GM04503 (cell line): ENCODE measurements at regions not wholly inside any gene's neighbourhood (a gene's known extent, or its start where the extent isn't known, plus 50 kb on each side); places are given as distances from the start of the nearest gene placed in this dataset.
A peak's percentile ranks its signal among the peaks of the same experiment; 100 is the strongest.
"Not testable (repeated sequence)": the region's sequence is repeated elsewhere in the genome, so short reads cannot be mapped to it uniquely, and the experiment has no call there.

ENCODE experiments used
- DNase-seq: peaks from one replicate; pipeline ENCODE4 v3.0.0-alpha.2; 2012; ENCODE audit warnings: low read depth

DNA sequence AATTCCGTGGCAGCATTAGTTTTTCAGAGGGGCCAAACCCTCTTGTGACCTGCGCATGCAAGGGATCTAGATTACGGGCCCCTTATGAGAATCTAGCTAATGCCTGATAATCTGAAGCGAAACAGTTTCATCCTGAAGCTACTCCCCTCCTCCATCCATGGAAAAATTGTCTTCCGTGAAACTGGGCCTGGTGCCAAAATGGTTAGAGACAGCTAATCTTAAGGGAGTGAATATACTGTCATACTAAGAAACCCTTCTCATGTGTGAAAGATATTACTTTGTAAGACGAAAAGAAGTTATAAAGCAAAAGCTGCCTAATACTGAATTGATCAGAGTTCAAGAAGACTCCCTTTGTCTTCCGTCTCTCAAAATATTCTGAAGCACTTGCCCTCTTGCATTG is 166.3 kb downstream of the DUSP10 start:
- no peak for DNase-seq

DNA sequence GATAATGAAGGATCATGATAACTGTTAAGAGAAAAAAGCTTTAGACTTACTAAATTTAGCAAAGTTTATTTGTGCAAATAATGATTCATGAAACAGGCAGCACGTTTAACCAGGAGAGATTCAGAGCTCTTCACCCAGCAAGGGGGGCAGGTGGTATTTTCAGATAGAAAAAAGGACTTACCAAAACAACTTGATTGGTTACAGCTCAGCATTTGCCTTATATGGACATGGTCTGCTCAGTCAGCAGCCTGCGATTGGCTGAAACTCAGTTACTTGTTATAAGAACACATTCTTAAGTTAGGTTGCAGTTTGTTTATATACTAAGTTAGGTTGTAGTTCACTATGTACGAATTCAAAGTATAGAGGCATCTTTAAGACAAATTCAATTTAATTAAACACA is 165.6 kb downstream of the DUSP10 start:
- DNase-seq = no peak

DNA sequence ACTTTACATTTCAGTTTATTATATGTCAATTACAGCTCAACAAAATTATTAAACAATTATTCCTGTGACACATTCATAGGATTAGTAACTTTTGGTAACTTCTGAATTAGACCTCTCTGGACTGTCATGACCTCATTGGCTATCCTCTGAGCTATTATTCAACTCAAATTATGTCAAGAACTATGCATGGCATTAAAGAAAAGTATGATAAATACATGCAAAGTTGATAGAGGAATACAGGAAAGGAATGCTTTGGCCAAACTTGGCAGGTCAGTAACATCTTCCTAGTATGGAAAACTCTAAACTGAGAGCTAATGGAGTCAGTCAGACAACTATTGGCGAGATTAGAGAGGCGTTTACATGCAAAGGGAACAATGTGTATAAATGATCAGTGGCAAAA is 158.4 kb downstream of the DUSP10 start:
- DNase-seq = no peak

DNA sequence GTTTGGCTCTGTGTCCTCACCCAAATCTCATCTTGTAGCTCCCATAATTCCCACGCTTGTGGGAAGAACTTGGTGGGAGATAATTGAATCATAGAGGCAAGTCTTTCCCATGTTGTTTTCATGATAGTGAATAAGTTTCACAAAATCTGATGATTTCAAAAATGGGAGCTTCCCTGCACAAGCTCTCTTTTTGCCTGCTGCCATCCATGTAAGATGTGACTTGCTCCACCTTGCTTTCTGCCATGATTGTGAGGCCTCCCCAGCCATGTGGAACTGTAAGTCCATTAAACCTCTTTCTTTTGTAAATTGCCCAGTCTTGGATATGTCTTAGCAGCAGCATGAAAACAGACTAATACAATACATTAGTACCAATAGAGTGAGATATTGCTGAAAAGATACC is 154.9 kb downstream of the DUSP10 start:
- DNase-seq = not testable (repeated sequence)

DNA sequence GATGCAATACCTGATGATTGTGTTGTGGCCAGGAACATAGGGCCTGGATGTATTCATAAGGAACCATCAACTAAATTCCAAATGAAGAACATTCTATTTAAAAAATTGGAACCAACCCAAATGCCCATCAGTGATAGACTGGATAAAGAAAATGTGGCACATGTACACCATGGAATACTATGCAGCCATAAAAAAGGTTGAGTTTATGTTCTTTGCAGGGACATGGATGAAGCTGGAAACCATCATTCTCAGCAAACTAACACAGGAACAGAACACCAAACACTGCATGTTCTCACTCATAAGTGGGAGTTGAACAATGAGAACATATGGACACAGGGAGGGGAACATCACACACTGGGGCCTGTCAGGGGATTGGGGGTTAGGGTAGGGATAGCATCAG is 150.6 kb downstream of the DUSP10 start:
- DNase-seq = not testable (repeated sequence)

DNA sequence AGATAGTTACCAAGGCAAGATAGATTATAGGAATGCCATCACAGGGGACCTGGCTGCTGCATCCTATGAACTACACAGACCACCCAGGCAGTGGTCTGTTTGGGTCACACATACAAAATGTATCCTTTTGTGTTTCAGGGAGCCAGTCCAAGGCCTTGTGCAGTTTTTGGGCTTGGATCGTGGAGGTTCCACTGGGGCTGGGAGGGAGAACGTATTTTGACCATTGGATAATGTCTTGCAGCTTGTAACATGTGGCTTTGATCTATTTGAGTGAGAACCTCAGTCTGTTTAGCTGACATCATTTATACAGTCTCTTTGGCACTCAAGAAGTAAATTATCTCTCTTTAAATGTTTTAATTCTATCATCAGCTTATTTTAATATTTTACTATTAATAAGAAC is 147.3 kb downstream of the DUSP10 start:
- DNase-seq = no peak

DNA sequence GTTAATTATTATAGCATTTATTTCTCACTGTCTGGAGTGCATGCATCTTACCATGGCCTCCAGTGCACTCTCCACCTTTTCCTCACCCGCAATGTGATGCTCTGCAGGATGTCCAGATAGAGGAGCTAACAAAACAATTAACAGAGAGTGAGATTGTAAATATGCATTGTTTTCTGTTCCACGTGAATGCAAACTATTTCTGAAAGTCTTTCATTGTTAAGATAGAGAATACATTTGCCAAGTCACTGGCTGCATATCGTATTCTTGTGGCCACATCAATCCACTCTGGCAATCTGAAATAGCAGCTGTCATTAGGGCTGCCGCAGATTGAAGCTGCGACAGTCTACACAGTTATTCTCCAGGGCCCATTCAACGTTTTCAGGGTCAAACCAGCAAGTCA is 143.8 kb downstream of the DUSP10 start:
- DNase-seq = no peak

DNA sequence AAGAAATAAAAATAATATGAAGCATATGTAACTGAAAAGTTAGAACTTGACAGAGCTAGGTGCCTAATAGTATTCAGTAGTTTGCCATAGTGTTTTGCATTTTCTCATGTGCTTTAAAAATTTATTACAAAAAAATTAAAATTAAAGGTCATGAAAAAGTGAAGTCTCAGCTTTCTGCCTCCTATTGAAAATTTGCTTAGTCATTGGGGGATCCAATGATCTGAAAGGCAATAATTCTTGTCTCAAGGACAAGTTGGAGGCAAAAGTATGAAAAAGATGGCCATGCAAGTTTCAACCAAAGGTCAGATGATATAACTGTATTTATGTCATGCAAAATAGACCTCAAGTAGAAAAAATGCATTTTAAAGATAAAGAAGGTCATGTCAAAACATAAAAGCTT is 140.7 kb downstream of the DUSP10 start:
- DNase-seq = no peak

DNA sequence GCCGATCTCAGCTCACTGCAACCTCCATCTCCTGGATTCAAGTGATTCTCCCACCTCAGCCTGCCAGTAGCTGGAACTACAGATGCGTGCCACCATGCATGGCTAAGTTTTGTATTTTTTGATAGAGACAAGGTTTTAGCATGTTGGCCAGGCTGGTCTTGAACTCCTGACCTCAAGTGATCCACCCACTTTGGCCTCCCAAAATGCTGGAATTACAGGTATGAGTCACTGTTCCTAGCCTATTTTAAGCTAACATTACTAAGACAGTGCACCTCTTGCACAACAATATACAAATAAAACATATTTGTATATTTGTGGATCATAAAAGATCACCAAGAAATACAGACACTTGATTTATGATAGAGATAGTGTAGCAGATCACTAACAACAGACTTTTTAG is 139.1 kb downstream of the DUSP10 start:
- no peak for DNase-seq

DNA sequence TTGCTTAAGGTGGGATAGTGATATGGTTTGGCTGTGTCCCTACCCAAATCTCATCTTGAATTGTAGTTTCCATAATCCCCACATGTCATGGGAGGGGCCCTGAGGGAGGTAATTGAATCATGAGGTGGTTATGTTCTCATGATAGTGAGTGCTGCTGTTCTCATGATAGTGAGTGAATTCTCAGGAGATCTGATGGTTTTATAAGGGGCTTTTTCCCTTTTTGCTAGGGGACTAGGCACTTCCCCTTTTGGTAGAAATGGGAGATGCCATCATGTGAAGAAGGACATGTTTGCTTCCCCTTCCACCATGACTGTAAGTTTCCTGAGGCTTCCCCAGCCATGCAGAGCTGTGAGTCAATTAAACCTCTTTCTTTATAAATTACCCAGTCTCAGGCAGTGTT is 137.5 kb downstream of the DUSP10 start:
- DNase-seq = not testable (repeated sequence)

DNA sequence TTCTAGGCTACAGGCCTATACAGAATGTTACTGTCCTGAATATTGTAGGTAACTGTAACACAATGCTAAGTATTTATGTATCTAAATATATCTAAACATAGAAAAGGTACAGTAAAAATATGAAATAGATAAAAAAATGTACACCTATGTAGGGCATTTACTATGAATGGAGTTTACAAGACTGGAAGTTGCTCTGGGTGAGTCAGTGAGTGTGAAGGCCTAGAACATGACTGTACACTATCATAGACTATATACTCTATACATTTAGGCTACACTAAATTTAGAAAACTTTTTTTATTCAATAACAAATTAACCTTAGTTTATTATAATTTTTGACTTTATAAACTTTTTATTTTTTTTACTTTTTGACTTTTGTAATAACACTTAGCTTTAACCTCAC is 136.9 kb downstream of the DUSP10 start:
- DNase-seq = no peak

DNA sequence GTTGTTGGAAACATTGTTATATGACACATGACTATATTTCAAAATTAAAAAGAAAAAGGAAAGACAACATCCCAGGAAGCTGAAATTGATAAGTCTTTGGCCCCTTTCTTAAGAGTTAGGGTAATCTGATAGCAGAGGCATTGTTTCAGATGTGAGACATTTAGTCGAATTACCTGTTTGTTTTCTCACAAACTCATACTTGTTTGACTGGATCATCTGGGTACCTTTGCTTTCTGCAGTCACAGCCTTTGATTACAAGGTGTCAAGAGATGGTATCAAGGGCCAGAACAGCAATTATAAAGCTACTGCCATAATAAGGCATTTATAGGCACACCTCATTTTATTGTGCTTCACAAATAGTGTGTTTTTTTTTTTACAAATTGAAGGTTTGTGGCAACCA is 136.3 kb downstream of the DUSP10 start:
- no peak for DNase-seq

DNA sequence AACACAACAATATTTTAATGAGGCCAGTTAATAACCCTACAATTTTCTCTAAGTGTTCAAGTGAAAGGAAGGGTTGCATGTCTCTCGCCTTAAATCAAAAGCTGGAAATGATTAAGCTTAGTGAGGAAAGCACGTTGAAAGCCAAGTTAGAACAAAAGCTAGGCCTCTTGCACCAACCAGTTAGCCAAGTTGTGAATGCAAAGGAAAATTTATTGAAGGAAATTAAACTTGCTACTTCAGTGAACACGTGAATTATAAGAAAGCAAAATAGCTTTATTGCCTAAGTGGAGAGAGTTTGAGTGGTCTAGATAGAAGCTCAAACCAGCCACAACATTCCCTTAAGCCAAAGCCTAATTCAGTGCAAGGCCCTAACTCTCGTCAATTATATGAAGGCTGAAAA is 135.6 kb downstream of the DUSP10 start:
- no peak for DNase-seq

DNA sequence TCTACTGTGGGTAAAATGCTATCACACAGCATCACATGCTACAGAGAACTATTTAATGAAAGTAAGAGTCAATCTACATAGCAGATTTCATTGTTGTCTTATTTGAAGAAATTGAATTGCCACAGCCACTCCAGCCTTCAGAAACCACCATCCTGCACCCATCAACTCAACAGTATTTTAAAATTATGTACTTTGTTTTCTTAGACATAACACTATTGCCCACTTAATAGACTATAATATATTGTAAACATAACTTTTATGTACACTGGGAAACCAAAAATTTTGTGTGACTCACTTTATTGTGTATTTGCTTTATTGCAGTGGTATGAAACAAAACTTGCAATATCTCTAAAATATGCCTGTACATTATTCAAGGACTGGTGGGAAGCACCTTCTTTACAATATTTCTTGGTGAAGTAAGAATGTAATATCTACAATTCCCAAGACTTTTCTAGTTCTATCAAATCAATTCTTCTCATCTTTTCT is 133.0 kb downstream of the DUSP10 start:
- DNase-seq = no peak

DNA sequence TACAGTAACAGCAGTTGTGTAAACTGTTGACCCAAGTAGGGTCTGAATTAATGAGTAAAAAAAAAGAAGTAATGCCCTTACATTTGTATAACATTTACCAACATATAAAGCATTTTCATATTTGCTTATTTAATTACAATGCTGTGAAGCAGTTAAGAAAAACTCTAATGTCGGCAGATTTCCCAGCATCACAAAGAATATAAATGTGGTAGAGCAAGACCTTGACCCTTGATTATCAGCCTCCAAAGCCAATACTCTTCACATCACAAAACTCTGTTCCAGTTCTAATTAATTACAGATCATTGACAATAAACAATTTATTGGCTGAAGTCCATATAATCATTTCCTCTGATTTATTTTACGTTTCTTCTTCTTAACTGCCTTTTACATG is 130.2 kb downstream of the DUSP10 start:
- no peak for DNase-seq

DNA sequence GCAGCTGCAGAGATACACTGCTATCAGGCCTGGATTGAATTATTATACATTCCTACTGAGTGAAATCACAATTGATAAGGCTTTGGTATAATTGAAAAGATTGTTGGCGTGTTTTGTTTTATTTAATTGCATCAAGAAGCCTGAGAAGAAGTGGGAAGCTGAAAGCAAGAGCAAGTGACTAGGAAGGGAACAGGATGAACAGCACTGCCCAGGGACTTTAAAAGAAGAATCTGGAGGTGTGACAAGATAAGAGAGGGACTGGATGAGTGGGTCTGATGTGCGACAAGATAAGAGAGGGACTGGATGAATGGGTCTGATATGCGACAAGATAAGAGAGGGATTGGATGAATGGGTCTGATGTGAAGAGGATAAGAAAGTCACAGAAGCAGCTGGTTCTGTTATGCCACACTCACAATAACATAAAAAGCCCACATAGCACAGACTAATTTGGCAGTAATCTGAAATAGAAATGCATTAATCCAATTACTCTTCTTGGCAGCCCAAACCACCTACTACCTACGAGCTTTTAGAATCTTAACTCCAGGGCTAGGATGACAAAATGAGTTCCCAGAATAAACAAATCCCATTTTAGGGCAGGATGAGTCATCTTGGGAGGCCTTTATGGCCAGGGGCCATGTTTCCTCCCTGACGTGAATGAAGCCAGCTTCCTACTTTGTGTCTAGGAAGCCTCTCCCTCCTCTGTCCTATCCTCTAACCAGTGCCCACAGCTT is 129.7 kb downstream of the DUSP10 start:
- peak; percentile 58 for DNase-seq

DNA sequence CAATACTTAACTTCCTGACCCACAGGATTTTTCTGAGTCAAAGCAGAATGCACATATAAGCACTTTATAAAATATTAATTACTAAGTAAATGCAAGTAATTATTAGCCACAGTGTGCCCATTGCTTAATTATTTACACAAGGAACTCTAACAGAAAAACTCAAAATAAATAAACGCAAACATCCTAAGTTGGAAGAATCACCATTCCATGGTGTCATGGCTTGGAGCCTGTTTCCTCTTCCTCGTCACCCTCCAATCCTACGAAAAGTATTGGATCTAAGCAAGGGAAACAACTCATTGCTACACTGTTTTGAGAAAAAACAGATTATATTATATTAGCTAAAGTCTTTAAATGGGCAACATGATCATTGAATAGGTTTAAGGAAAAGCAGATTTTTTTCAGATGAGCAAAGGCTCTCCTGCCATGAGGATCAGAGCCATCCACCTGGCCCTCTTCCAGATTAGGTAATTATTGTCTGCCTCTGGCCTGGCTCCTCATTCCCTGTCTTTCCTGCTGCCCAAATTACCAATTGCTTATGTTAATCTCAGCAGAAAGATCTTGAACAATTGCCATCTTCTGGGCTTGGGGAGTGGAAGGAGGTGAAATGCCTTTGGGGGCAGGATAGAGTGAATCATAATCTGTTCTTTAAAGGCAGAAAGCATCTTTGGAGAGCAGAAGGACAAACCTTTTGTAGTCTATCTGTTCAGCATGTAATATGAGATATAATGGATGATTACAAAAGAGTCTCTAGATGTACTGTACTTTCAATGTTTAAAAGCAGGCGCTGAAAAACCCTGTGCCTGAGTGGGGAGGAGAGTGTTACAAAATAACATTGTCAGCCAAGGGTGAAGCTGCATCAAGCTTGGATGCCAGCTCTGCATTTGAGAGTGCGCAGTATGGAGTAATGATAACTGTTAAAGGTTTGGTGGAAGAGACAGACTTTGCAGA is 121.2 kb downstream of the DUSP10 start:
- no peak for DNase-seq

DNA sequence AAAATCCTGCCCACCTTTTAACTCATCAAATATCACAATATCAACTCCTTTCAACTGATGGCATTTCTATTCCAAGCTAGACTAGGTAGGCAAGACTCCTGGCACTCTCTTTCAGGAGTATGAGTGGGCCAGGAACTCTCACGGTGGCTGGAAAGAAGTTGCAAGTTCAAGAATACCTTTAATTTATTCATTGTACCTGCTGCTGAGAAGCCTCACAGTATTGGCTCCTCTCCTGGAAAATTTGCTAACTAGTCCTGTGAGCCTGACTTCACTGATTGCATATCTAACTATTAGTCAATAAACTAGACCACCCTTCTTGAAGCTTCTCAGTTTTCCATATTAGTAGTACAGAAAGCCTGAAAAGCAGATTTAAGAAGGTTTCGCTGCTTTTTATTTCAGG is 120.2 kb downstream of the DUSP10 start:
- no peak for DNase-seq

DNA sequence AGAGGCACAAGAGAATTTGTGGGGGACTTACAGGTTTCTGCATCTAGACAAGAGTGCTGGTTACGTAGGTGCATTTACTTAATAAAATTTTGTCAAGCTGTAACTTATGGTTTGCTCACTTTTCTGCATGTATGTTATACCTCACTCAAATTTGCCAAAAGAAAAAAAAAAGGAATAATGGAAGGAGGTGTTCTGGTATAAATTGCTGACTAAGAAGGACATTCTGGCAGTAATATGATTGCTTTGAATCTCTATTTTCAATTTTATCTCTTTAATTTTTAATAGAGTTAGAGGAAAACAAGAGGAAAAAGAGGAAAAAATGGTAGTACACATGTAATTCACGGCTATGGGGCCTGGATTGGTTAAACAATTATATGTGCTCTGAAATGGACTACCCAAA is 119.5 kb downstream of the DUSP10 start:
- DNase-seq = no peak

DNA sequence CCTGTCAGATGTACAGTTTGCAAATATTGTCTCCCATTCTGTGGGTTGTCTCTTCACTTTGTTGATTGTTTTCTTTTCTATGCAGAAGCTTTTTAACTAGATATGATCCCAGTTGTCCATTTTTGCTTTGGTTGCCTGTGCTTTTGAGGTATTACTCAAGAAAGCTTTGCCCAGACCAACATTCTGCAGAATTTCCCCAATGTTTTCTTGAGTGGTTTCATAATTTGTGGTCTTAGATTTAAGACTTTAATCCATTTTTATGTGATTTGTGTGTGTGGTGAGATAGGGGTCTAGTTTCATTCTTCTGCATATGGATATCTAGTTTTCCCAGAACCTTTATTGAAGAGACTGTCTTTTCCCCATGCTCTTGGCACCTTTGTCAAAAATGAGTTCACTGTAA is 116.9 kb downstream of the DUSP10 start:
- DNase-seq = no peak

DNA sequence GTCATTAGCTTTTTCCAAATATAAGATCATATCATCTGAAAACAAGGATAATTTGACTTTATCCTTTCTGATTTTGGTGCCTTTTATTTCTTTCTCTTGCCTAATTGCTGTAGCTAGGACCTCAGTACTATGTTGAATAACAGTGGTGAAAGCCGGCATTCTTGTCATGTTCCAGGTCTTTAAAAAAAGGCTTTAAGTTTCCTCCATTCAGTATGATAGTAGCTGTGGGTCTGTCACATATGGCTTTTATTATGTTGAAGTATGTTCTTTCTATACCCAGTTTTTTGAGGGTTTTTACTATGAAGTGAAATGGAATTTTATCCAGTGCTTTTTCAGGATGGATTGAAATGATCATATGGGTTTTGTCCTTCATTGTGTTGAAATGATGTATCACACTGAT is 115.8 kb downstream of the DUSP10 start:
- DNase-seq = no peak

DNA sequence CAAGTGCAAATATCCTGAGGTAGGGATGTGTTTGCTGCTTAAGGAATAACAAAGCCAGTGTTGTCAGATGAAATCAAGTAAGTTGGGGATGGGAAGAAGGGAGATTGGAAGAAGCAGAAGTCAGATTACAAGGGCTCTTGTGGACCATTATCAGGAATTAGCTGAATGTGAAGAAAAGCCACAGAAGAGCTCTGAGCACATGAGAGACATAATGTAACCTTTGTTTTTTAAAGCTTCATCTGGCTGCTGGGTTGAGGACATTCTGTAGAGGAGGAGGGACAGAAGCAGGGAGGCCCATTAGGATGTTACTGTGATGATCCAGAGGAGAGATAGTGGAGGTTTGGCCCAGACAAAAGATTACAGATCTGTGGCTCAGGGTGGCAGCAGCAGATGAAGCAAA is 111.7 kb downstream of the DUSP10 start:
- no peak for DNase-seq

DNA sequence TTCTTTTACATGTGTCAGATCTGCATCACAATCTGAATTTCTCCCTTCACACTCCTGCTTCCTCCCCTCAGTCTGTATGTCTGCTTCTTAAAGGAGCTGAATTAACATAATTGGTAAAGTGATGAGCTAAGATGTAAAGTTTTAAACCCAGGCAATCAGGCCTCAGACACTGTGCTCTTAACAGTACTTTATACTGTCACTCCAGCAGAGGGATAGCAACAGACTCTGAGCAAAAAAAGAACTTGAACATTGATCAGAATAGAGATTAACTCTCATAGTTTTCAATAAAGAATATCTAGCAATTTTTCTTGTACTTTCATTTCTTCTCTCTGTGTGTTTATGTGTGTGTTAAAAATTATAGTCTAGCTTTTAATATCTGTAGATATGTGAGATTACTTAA is 110.3 kb downstream of the DUSP10 start:
- DNase-seq = no peak
